ENCODE measurements at regions not wholly inside any gene's neighbourhood (a gene's known extent, or its start where the extent isn't known, plus 50 kb on each side); places are given as distances from the start of the nearest gene placed in this dataset.

DNA sequence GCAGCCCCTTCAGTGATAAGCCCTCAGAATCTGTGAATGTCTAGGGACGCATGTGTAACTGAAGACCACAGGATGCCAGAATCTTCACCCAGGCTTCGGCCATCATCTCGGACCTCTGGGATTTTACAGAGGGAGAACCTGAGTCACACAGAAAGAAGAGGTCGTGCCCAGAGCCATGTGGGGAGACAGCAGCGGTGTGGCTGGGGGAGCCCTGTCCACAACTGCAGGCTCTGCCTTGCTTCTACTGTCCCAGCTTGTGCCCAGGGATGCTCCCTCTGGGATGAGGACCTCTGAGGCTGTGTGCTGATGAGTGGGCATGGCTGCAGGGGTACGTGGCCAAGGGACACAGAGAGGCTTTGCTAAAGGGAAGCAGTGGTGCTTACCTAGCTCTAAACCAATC, 582.0 kb downstream of the TBC1D22A start:
- no peaks in the 10 kb centered on the region for H3K27me3 ChIP-seq (ENCODE audit: low read length)
- no peaks in the 10 kb centered on the region for H3K36me3 ChIP-seq (ENCODE audit: low read length)
- H4K20me1 ChIP-seq (ENCODE audit: low read depth, low read length), result no peaks in the 10 kb centered on the region
- no peaks in the 10 kb centered on the region for H3K9me3 ChIP-seq (ENCODE audit: insufficient read depth, low read length)
- H3K9ac ChIP-seq (ENCODE audit: low read length), result no peak overlapping the region
- no peaks in the 10 kb centered on the region for H3K79me2 ChIP-seq (ENCODE audit: insufficient read depth, low read length)
- TF ChIP-seq, protein P1, sequence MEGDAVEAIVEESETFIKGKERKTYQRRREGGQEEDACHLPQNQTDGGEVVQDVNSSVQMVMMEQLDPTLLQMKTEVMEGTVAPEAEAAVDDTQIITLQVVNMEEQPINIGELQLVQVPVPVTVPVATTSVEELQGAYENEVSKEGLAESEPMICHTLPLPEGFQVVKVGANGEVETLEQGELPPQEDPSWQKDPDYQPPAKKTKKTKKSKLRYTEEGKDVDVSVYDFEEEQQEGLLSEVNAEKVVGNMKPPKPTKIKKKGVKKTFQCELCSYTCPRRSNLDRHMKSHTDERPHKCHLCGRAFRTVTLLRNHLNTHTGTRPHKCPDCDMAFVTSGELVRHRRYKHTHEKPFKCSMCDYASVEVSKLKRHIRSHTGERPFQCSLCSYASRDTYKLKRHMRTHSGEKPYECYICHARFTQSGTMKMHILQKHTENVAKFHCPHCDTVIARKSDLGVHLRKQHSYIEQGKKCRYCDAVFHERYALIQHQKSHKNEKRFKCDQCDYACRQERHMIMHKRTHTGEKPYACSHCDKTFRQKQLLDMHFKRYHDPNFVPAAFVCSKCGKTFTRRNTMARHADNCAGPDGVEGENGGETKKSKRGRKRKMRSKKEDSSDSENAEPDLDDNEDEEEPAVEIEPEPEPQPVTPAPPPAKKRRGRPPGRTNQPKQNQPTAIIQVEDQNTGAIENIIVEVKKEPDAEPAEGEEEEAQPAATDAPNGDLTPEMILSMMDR (IDR thresholded peaks at IDR 0.05; ENCODE audit: insufficient read depth, low read length, poor library complexity, severe bottlenecking), result no peak
- no peak for TF ChIP-seq EZH2phosphoT487 (conservative IDR thresholded peaks at IDR 0.05; ENCODE audit: low read length)
- H3K27ac ChIP-seq (ENCODE audit: low read depth, low read length), result no peak overlapping the region
- no peaks in the 10 kb centered on the region for H3K9me2 ChIP-seq (replicated peaks; ENCODE audit: insufficient read depth, low read length)
- no peak overlapping the region for H2AFZ ChIP-seq (ENCODE audit: low read depth, low read length, severe bottlenecking)
- no peaks in the 10 kb centered on the region for H3F3A ChIP-seq (ENCODE audit: insufficient read depth)
- no peak overlapping the region for H3K4me3 ChIP-seq (ENCODE audit: insufficient read depth, low read length, poor library complexity, severe bottlenecking)
- H3K4me2 ChIP-seq (ENCODE audit: low read depth, low read length, poor library complexity, severe bottlenecking), result no peak overlapping the region

DNA sequence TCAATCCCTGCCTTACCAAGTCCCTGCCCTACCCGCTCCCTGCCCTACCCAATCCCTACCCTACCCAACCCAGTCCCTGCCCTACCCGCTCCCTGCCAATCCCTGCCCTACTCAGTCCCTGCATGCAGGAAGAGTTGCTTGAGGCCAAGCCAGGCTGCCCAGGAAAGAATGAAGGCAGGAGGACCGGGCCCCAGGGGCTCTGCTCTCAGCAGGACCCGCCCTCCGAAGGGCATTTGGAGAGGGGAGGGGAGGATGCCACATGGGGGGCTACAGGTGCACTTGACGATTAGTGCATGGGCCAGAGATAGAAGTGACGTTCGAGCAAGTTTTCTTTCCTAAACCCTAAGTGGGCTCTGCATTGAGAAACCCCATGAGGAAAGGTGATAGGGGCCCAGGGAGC, 581.2 kb downstream of the TBC1D22A start:
- H3K27ac ChIP-seq (ENCODE audit: low read depth, low read length), result no peak overlapping the region
- H3K9me2 ChIP-seq (replicated peaks; ENCODE audit: insufficient read depth, low read length), result no peaks in the 10 kb centered on the region
- no peak overlapping the region for H3K4me3 ChIP-seq (ENCODE audit: insufficient read depth, low read length, poor library complexity, severe bottlenecking)
- TF ChIP-seq EZH2phosphoT487 (conservative IDR thresholded peaks at IDR 0.05; ENCODE audit: low read length), result no peak
- H3K79me2 ChIP-seq (ENCODE audit: insufficient read depth, low read length), result no peaks in the 10 kb centered on the region
- H3K9me3 ChIP-seq (ENCODE audit: insufficient read depth, low read length), result no peaks in the 10 kb centered on the region
- H3K4me2 ChIP-seq (ENCODE audit: low read depth, low read length, poor library complexity, severe bottlenecking), result no peak overlapping the region
- no peak overlapping the region for H2AFZ ChIP-seq (ENCODE audit: low read depth, low read length, severe bottlenecking)
- no peaks in the 10 kb centered on the region for H3K27me3 ChIP-seq (ENCODE audit: low read length)
- H4K20me1 ChIP-seq (ENCODE audit: low read depth, low read length), result no peaks in the 10 kb centered on the region
- no peaks in the 10 kb centered on the region for H3K36me3 ChIP-seq (ENCODE audit: low read length)
- H3K9ac ChIP-seq (ENCODE audit: low read length), result no peak overlapping the region
- H3F3A ChIP-seq (ENCODE audit: insufficient read depth), result no peaks in the 10 kb centered on the region

DNA sequence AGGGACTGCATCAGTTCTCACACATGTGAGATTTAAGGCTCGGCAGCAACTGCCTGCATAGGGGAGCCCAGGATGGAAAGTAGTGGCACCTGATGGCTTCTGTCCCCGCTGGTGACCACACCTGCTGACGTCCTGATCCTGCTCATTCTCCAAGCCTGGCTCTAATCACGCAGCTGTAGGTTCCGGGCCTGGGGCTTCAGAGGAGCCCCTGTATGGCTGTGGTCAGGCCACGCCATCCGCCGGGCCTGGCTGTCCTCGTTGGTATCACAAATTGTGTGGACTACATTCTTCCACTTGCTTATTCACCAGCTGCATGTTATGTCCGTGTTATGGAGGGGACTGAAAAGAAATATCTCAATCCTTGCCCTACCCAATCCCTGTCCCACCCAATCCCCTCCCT, 580.0 kb downstream of the TBC1D22A start:
- Histone ChIP-seq H2AFZ (ENCODE audit: low read depth, low read length, severe bottlenecking) (no peak overlapping the region), H3K9me2 (replicated peaks; ENCODE audit: insufficient read depth, low read length) (no peaks in the 10 kb centered on the region), H3K9me3 (ENCODE audit: insufficient read depth, low read length) (no peaks in the 10 kb centered on the region), H3K4me2 (ENCODE audit: low read depth, low read length, poor library complexity, severe bottlenecking) (no peak overlapping the region), H4K20me1 (ENCODE audit: low read depth, low read length) (no peaks in the 10 kb centered on the region), H3K79me2 (ENCODE audit: insufficient read depth, low read length) (no peaks in the 10 kb centered on the region), H3K9ac (ENCODE audit: low read length) (no peak overlapping the region), H3K27ac (ENCODE audit: low read depth, low read length) (no peak overlapping the region), H3K4me3 (ENCODE audit: insufficient read depth, low read length, poor library complexity, severe bottlenecking) (no peak overlapping the region), H3K36me3 (ENCODE audit: low read length) (no peaks in the 10 kb centered on the region), H3K27me3 (ENCODE audit: low read length) (no peaks in the 10 kb centered on the region), H3F3A (ENCODE audit: insufficient read depth) (no peaks in the 10 kb centered on the region)
- TF ChIP-seq, protein P1 (IDR thresholded peaks at IDR 0.05; ENCODE audit: insufficient read depth, low read length, poor library complexity, severe bottlenecking), result no peak
- no peak for TF ChIP-seq EZH2phosphoT487 (conservative IDR thresholded peaks at IDR 0.05; ENCODE audit: low read length)

DNA sequence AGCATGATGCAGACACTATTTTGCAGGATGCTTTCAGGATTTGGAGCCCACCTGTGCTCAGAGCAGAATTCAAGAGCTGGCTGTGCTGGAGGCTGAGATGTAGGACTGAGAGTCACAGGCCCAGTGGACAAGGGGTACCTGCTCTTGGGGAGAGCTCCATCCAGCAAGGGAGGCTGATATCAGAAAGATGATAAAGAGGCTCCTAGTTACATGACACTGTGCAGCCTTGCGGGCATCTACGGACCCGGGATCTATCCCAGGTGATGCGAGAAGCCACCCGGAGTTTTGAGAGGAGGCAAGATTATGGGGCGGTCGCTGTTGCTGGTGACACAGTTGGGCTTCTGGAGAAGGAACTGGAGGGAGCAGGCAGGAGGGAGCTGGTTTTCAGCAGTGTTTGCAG, 579.0 kb downstream of the TBC1D22A start:
- Histone ChIP-seq H3F3A (ENCODE audit: insufficient read depth) (no peaks in the 10 kb centered on the region), H3K9me2 (replicated peaks; ENCODE audit: insufficient read depth, low read length) (no peaks in the 10 kb centered on the region), H3K27me3 (ENCODE audit: low read length) (no peaks in the 10 kb centered on the region), H3K9me3 (ENCODE audit: insufficient read depth, low read length) (no peaks in the 10 kb centered on the region), H3K79me2 (ENCODE audit: insufficient read depth, low read length) (no peaks in the 10 kb centered on the region), H3K4me2 (ENCODE audit: low read depth, low read length, poor library complexity, severe bottlenecking) (no peak overlapping the region), H2AFZ (ENCODE audit: low read depth, low read length, severe bottlenecking) (no peak overlapping the region), H3K36me3 (ENCODE audit: low read length) (no peaks in the 10 kb centered on the region), H3K9ac (ENCODE audit: low read length) (no peak overlapping the region), H3K4me3 (ENCODE audit: insufficient read depth, low read length, poor library complexity, severe bottlenecking) (no peak overlapping the region), H3K27ac (ENCODE audit: low read depth, low read length) (no peak overlapping the region), H4K20me1 (ENCODE audit: low read depth, low read length) (no peaks in the 10 kb centered on the region)
- TF ChIP-seq, protein P1 (IDR thresholded peaks at IDR 0.05; ENCODE audit: insufficient read depth, low read length, poor library complexity, severe bottlenecking), result no peak
- no peak for TF ChIP-seq EZH2phosphoT487 (conservative IDR thresholded peaks at IDR 0.05; ENCODE audit: low read length)
